GM21381 (cell line): ENCODE measurements at regions not wholly inside any gene's neighbourhood (a gene's known extent, or its start where the extent isn't known, plus 50 kb on each side); places are given as distances from the start of the nearest gene placed in this dataset.
"Not testable (repeated sequence)": the region's sequence is repeated elsewhere in the genome, so short reads cannot be mapped to it uniquely, and the experiment has no call there.

Experiments used
- ATAC-seq: cut with Tn5 transposase; IDR thresholded peaks from one replicate; pipeline ENCODE4 v1.9.1; 2021; ENCODE audit warnings: mild to moderate bottlenecking, moderate library complexity; ENCODE audit not compliant: unreplicated experiment

- ATAC-seq, result no peak
Measured at GRCh38 chr15:26261966-26262365, 398.8 kb upstream of the ATP10A start.

GRCh38 chr15:26261413-26261812 lies 398.3 kb upstream of the ATP10A start:
- ATAC-seq, result no peak

- no peak for ATAC-seq
Measured at GRCh38 chr15:26260517-26261133, 397.5 kb upstream of the ATP10A start.

GRCh38 chr15:26259581-26259980 lies 396.5 kb upstream of the ATP10A start:
- no peak for ATAC-seq

- not testable (repeated sequence) for ATAC-seq
Measured at GRCh38 chr15:26244782-26245181, 381.7 kb upstream of the ATP10A start.

GRCh38 chr15:26243382-26243781 lies 380.3 kb upstream of the ATP10A start:
- no peak for ATAC-seq

GRCh38 chr15:26242565-26243071 lies 379.5 kb upstream of the ATP10A start:
- ATAC-seq, result no peak

- no peak for ATAC-seq
Measured at GRCh38 chr15:26235864-26236263, 372.7 kb upstream of the ATP10A start.

GRCh38 chr15:26234976-26235767 lies 372.0 kb upstream of the ATP10A start:
- no peak for ATAC-seq

- no peak for ATAC-seq
Measured at GRCh38 chr15:26232691-26233090, 369.6 kb upstream of the ATP10A start.

GRCh38 chr15:26231096-26231495 lies 368.0 kb upstream of the ATP10A start:
- ATAC-seq, result no peak

GRCh38 chr15:26224266-26224665 lies 361.1 kb upstream of the ATP10A start:
- no peak for ATAC-seq

- ATAC-seq, result no peak
Measured at GRCh38 chr15:26223720-26224119, 360.6 kb upstream of the ATP10A start.

GRCh38 chr15:26222781-26223180 lies 359.7 kb upstream of the ATP10A start:
- no peak for ATAC-seq

- ATAC-seq, result not testable (repeated sequence)
Measured at GRCh38 chr15:26217043-26217442, 353.9 kb upstream of the ATP10A start.

GRCh38 chr15:26214290-26214689 lies 351.2 kb upstream of the ATP10A start:
- no peak for ATAC-seq

- no peak for ATAC-seq
Measured at GRCh38 chr15:26213427-26213826, 350.3 kb upstream of the ATP10A start.

GRCh38 chr15:26212109-26212508 lies 349.0 kb upstream of the ATP10A start:
- no peak for ATAC-seq

- no peak for ATAC-seq
Measured at GRCh38 chr15:26210980-26211379, 347.9 kb upstream of the ATP10A start.

GRCh38 chr15:26201177-26201858 lies 338.2 kb upstream of the ATP10A start:
- ATAC-seq, result no peak

GRCh38 chr15:26200427-26200826 lies 337.3 kb upstream of the ATP10A start:
- no peak for ATAC-seq

GRCh38 chr15:26197719-26198118 lies 334.6 kb upstream of the ATP10A start:
- ATAC-seq, result no peak
